HG02973 (cell line): ENCODE measurements at regions not wholly inside any gene's neighbourhood (a gene's known extent, or its start where the extent isn't known, plus 50 kb on each side); places are given as distances from the start of the nearest gene placed in this dataset.

Experiments
- ATAC-seq: cut with Tn5 transposase; IDR thresholded peaks from one replicate; pipeline ENCODE4 v1.9.1; 2021; ENCODE audit warnings: moderate library complexity; ENCODE audit not compliant: unreplicated experiment

- no peak for ATAC-seq
Observed at GRCh38 chr2:186274936-186275575, 211.0 kb upstream of the ZC3H15 start.

- no peak for ATAC-seq
Observed at GRCh38 chr2:186276909-186277308, 209.2 kb upstream of the ZC3H15 start.

- ATAC-seq, result no peak
Observed at GRCh38 chr2:186281726-186282125, 204.3 kb upstream of the ZC3H15 start.

GRCh38 chr2:186294248-186294888, 191.7 kb upstream of the ZC3H15 start:
- no peak for ATAC-seq

GRCh38 chr2:186299610-186300009, 186.4 kb upstream of the ZC3H15 start:
- no peak for ATAC-seq

- no peak for ATAC-seq
Observed at GRCh38 chr2:186302263-186302662, 183.8 kb upstream of the ZC3H15 start.

- no peak for ATAC-seq
Observed at GRCh38 chr2:186303091-186303490, 183.0 kb upstream of the ZC3H15 start.

- no peak for ATAC-seq
Observed at GRCh38 chr2:186304064-186304463, 182.0 kb upstream of the ZC3H15 start.

GRCh38 chr2:186306754-186307153, 179.3 kb upstream of the ZC3H15 start:
- ATAC-seq, result no peak

- no peak for ATAC-seq
Observed at GRCh38 chr2:186307871-186308270, 178.2 kb upstream of the ZC3H15 start.

- ATAC-seq, result no peak
Observed at GRCh38 chr2:186308347-186308746, 177.7 kb upstream of the ZC3H15 start.

- no peak for ATAC-seq
Observed at GRCh38 chr2:186309901-186310300, 176.2 kb upstream of the ZC3H15 start.

- ATAC-seq, result no peak
Observed at GRCh38 chr2:186319105-186319504, 167.0 kb upstream of the ZC3H15 start.

- ATAC-seq, result no peak
Observed at GRCh38 chr2:186325827-186326535, 160.1 kb upstream of the ZC3H15 start.

- peak; percentile 64 for ATAC-seq
Observed at GRCh38 chr2:186327251-186327868, 158.7 kb upstream of the ZC3H15 start.

- ATAC-seq, result no peak
Observed at GRCh38 chr2:186328838-186329237, 157.2 kb upstream of the ZC3H15 start.

GRCh38 chr2:186330050-186330449, 156.0 kb upstream of the ZC3H15 start:
- ATAC-seq, result no peak

GRCh38 chr2:186339716-186340115, 146.3 kb upstream of the ZC3H15 start:
- no peak for ATAC-seq

- ATAC-seq, result no peak
Observed at GRCh38 chr2:186342029-186342428, 144.0 kb upstream of the ZC3H15 start.

GRCh38 chr2:186345745-186346144, 140.3 kb upstream of the ZC3H15 start:
- no peak for ATAC-seq

- no peak for ATAC-seq
Observed at GRCh38 chr2:186346216-186346615, 139.8 kb upstream of the ZC3H15 start.

GRCh38 chr2:186347472-186347871, 138.6 kb upstream of the ZC3H15 start:
- ATAC-seq, result no peak
